BE2C (cell line): ENCODE measurements at regions not wholly inside any gene's neighbourhood (a gene's known extent, or its start where the extent isn't known, plus 50 kb on each side); places are given as distances from the start of the nearest gene placed in this dataset.

Experiments
- DNase-seq: peaks from one replicate; pipeline ENCODE4 v3.0.0-alpha.2; 2020
- H3K27me3 ChIP-seq: fragments of 250-450 bp; sonication (Bioruptor Pico); 2 replicates; pipeline ENCODE4 v1.5.1; 2020; ENCODE audit warnings: mild to moderate bottlenecking
- H3K36me3 ChIP-seq: fragments of 250-450 bp; sonication (Bioruptor Pico); 2 replicates; pipeline ENCODE4 v1.5.1; 2020; ENCODE audit warnings: mild to moderate bottlenecking
- H3K4me1 ChIP-seq: fragments of 250-450 bp; sonication (Bioruptor Pico); 2 replicates; pipeline ENCODE4 v1.5.1; 2020
- H3K4me3 ChIP-seq: 2 replicates; pipeline ENCODE4 v1.5.1; 2011; ENCODE audit warnings: low read depth, low read length
- H3K9me3 ChIP-seq: fragments of 250-450 bp; sonication (Bioruptor Pico); 2 replicates; pipeline ENCODE4 v1.5.1; 2020
- TF ChIP-seq, protein P1 (sequence below): IDR thresholded peaks from 2 replicates; pipeline ENCODE4 v1.5.1; 2012; ENCODE audit warnings: mild to moderate bottlenecking, low read depth, low read length

DNA sequence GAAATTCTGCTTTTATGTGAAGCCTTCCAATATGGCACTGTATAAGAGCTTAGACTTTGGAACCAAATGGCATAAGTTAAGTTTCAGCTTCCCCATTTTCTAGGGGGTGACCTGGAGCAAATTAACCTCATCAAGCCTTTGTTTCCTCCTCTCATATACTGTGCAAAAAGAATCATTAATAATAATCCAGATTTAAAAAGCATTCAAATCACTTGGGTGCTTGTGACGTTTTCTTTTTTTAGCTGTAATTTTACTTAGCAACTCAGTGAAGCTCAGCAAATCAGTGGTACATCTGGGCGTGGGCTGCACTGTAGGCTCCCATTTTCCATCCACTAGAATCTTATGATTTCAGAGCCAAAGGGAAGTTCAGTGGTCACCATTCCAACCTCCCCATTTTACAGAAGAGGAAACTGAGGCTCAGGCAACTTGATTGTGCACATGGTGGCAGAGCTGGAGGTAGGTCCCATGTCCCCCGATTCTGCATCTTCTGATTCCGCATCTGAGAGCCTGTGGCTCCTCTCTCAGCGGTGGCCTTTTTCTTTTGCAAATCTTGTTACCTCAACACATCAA lies 131.2 kb downstream of the SNAPC1 start:
- DNase-seq, result no peak
- Histone ChIP-seq H3K4me3 (no peak overlapping the region), H3K9me3 (no peaks in the 10 kb centered on the region)

GRCh38 chr14:61894452-61895077 lies 132.3 kb downstream of the SNAPC1 start:
- H3K36me3 ChIP-seq, result no peaks in the 10 kb centered on the region
- H3K4me3 ChIP-seq, result no peak overlapping the region
- no peaks in the 10 kb centered on the region for H3K4me1 ChIP-seq
- no peaks in the 10 kb centered on the region for H3K9me3 ChIP-seq
- peak; percentile 79 for DNase-seq
- H3K27me3 ChIP-seq, result no peaks in the 10 kb centered on the region; the same call in none of the 2 replicates
- TF ChIP-seq, protein P1, sequence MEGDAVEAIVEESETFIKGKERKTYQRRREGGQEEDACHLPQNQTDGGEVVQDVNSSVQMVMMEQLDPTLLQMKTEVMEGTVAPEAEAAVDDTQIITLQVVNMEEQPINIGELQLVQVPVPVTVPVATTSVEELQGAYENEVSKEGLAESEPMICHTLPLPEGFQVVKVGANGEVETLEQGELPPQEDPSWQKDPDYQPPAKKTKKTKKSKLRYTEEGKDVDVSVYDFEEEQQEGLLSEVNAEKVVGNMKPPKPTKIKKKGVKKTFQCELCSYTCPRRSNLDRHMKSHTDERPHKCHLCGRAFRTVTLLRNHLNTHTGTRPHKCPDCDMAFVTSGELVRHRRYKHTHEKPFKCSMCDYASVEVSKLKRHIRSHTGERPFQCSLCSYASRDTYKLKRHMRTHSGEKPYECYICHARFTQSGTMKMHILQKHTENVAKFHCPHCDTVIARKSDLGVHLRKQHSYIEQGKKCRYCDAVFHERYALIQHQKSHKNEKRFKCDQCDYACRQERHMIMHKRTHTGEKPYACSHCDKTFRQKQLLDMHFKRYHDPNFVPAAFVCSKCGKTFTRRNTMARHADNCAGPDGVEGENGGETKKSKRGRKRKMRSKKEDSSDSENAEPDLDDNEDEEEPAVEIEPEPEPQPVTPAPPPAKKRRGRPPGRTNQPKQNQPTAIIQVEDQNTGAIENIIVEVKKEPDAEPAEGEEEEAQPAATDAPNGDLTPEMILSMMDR, result peak; percentile 92

More for the DNA sequence above, 131.2 kb downstream of the SNAPC1 start:
- Histone ChIP-seq H3K4me1 (no peaks in the 10 kb centered on the region), H3K27me3 (no peaks in the 10 kb centered on the region; the same call in none of the 2 replicates), H3K36me3 (no peaks in the 10 kb centered on the region)
- TF ChIP-seq, protein P1, result no peak

- Histone ChIP-seq H3K36me3 (no peaks in the 10 kb centered on the region), H3K27me3 (no peaks in the 10 kb centered on the region; the same call in 1 of the 2 replicates), H3K9me3 (no peaks in the 10 kb centered on the region), H3K4me3 (no peak overlapping the region), H3K4me1 (no peaks in the 10 kb centered on the region)
- no peak for DNase-seq
- TF ChIP-seq, protein P1, result no peak
Observed at GRCh38 chr14:61897300-61897699, 135.1 kb downstream of the SNAPC1 start.

DNA sequence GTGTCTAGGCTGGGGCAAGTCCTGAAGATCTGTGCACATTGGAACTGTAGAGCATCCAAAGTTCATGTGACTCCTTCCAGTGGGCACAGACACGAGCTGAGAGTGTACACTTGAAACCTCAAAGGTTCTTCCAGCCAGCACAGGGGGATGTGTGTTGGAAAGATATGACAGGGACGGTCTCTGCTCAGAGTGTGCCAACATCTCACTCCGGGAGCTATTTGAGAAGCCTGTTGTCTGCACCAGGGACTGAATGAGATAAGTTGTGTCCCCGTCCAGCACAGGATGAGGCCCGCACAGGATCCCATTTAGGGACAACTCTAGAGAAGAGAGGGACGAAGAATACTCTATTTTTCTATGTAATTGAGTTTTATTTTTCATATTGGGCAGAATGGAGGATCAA lies 136.3 kb downstream of the SNAPC1 start:
- no peaks in the 10 kb centered on the region for H3K36me3 ChIP-seq
- DNase-seq, result no peak
- H3K4me3 ChIP-seq, result no peak overlapping the region
- TF ChIP-seq, protein P1, result no peak
- no peaks in the 10 kb centered on the region; the same call in 1 of the 2 replicates for H3K27me3 ChIP-seq
- no peaks in the 10 kb centered on the region for H3K9me3 ChIP-seq
- H3K4me1 ChIP-seq, result no peaks in the 10 kb centered on the region

- TF ChIP-seq, protein P1, result no peak
- no peak overlapping the region for H3K4me3 ChIP-seq
- no peak for DNase-seq
Observed at GRCh38 chr14:61899497-61899896, 137.3 kb downstream of the SNAPC1 start.

DNA sequence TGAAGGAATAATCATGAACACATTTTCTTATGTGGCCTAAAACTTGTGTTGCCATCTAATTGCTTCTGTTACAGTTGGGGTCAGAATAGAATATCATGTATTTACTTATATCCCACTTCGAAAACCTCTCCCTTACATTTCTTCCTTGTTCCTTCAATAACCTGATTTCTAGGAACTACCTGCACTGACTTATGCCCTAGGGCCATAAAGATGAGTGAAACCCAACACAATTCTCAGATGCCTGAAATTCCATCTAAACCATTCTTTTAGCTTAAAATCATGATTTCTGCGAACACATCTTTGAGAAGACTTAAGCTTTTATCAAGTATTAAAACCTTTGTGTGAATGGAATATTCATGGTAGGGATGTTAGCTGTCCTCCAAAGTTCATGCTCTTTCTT lies 142.7 kb downstream of the SNAPC1 start:
- Histone ChIP-seq H3K9me3 (no peaks in the 10 kb centered on the region), H3K4me3 (no peak overlapping the region), H3K27me3 (peaks cover 40% of the 10 kb centered on the region), H3K4me1 (no peaks in the 10 kb centered on the region), H3K36me3 (no peaks in the 10 kb centered on the region)
- DNase-seq, result no peak
- TF ChIP-seq, protein P1, result no peak

More at GRCh38 chr14:61899497-61899896, 137.3 kb downstream of the SNAPC1 start:
- H3K4me1 ChIP-seq, result no peaks in the 10 kb centered on the region
- H3K9me3 ChIP-seq, result no peaks in the 10 kb centered on the region
- H3K36me3 ChIP-seq, result no peaks in the 10 kb centered on the region
- H3K27me3 ChIP-seq, result no peaks in the 10 kb centered on the region; the same call in 1 of the 2 replicates
